Kidney capillary endothelial cell (primary cell): ENCODE measurements at regions not wholly inside any gene's neighbourhood (a gene's known extent, or its start where the extent isn't known, plus 50 kb on each side); places are given as distances from the start of the nearest gene placed in this dataset.

Source experiments
- DNase-seq: peaks from one replicate; pipeline ENCODE4 v3.0.0-alpha.2; 2018; ENCODE audit warnings: low spot score

GRCh38 chr1:34701326-34702060 lies 53.4 kb upstream of the GJB5 start:
- DNase-seq = no peak
